ENCODE measurements at regions not wholly inside any gene's neighbourhood (a gene's known extent, or its start where the extent isn't known, plus 50 kb on each side); places are given as distances from the start of the nearest gene placed in this dataset.

DNA sequence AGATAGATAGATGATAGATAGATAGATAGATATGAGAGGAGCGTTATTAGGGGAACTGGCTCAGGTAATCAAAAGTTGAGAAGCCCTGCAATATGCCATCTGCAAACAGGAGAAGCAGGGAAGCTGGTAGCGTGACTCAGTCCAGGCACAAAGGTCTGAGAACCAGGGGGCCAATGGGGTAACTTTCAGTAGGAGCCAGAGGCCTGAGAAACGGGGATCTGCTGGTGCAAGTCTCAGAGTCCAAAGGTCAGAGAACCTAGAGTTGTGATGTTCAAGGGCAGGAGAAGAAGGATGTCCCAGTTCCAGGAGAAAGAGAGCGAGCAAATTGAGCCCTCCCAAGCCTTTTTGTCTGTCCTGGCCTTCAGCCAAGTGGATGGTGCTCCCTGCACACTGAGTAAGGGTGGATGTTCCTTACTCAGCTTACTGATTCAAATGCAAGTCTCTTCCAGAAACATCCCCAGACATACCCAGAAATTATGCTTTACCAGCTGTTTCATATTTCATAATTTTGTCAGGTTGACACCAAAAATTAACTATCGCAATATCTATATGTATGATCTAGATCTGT lies 52.5 kb upstream of the SLC22A11 start:
- ChIA-PET CTCF (no interaction called here), POLR2A (no interaction called here)
- H3K27me3 Mint-ChIP-seq: peaks cover 20 to 21% of the 10 kb centered on the region in 2 donors
- no peaks in the 10 kb centered on the region for H3K36me3 Mint-ChIP-seq
- Histone ChIP-seq H3K9me3 (no peaks in the 10 kb centered on the region), H3K4me3 (ENCODE audit: control insufficient read depth in 1 of 2, extremely low read depth in 1 of 2, low read length in 1 of 2) (no peak overlapping the region), H3K36me3 (ENCODE audit: control insufficient read depth in 2 of 2, extremely low read depth in 1 of 2, insufficient read depth in 1 of 2, low read length in 1 of 2) (no peaks in the 10 kb centered on the region), H3K27me3 (replicated peaks in 1 of 2; ENCODE audit: control insufficient read depth in 2 of 2, extremely low read depth in 1 of 2, insufficient read depth in 2 of 2, low read length in 1 of 2) (peaks cover 0 to 52% of the 10 kb centered on the region in 2 experiments), H3K27ac (ENCODE audit: low read length) (no peak overlapping the region), H3K4me1 (ENCODE audit: control insufficient read depth in 1 of 2, extremely low read depth in 1 of 2, insufficient read depth in 2 of 2, low read length in 2 of 2) (no peaks in the 10 kb centered on the region)
- H3K4me1 Mint-ChIP-seq: no peaks in the 10 kb centered on the region
- H3K27ac Mint-ChIP-seq: no peak overlapping the region
- 65% methylated on average over 3 of the region's 5 CpGs for WGBS (ENCODE audit: insufficient coverage)
- no peak overlapping the region for H3K4me3 Mint-ChIP-seq
- ATAC-seq (replicated peaks in 1 of 4) (no peak), DNase-seq (no peak)
- H3K9me3 Mint-ChIP-seq: peaks cover 4 to 5% (median 5%) of the 10 kb centered on the region in 3 donors

DNA sequence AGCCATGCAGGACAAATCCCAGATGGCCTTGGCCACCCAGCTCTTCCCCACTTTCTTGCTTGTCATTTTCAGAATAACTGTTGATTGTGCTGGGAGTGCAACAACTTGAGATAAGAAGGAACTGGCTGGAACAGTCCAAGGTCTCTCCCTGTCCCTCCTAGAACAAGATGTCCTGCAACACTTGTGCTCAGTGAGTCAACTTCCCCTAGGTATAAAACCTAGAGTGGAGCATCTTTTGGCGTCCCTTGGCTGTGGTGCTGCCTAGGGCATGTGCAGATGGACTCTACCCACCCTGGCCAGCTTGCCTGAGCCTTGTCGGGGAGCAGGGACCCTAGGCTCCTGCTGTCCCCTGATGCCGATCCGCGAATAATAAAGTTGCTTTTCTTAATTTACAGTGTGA lies 50.7 kb upstream of the SLC22A11 start:
- WGBS (ENCODE audit: insufficient coverage): 80% methylated on average over 1 of the region's 5 CpGs
- no peak for ATAC-seq (replicated peaks in 1 of 4)

More for the DNA sequence above, 50.7 kb upstream of the SLC22A11 start:
- H3K27ac ChIP-seq (ENCODE audit: low read length): no peak overlapping the region
- no peak overlapping the region for H3K27ac Mint-ChIP-seq
- CTCF ChIA-PET: no interaction called here
- no peak for DNase-seq
- H3K9me3 Mint-ChIP-seq: peaks cover 4 to 5% (median 5%) of the 10 kb centered on the region in 3 donors
- no peaks in the 10 kb centered on the region for H3K36me3 Mint-ChIP-seq
- no peak overlapping the region for H3K4me3 Mint-ChIP-seq
- H3K27me3 ChIP-seq (replicated peaks in 1 of 2; ENCODE audit: control insufficient read depth in 2 of 2, extremely low read depth in 1 of 2, insufficient read depth in 2 of 2, low read length in 1 of 2): peaks cover 0 to 43% of the 10 kb centered on the region in 2 experiments
- no peaks in the 10 kb centered on the region for H3K9me3 ChIP-seq
- H3K4me1 Mint-ChIP-seq: no peaks in the 10 kb centered on the region
- H3K27me3 Mint-ChIP-seq: peaks cover 18 to 24% of the 10 kb centered on the region in 2 donors
- H3K36me3 ChIP-seq (ENCODE audit: control insufficient read depth in 2 of 2, extremely low read depth in 1 of 2, insufficient read depth in 1 of 2, low read length in 1 of 2): no peaks in the 10 kb centered on the region
- H3K4me3 ChIP-seq (ENCODE audit: control insufficient read depth in 1 of 2, extremely low read depth in 1 of 2, low read length in 1 of 2): no peak overlapping the region
- H3K4me1 ChIP-seq (ENCODE audit: control insufficient read depth in 1 of 2, extremely low read depth in 1 of 2, insufficient read depth in 2 of 2, low read length in 2 of 2): no peaks in the 10 kb centered on the region
- POLR2A ChIA-PET: no interaction called here
